ENCODE measurements at regions not wholly inside any gene's neighbourhood (a gene's known extent, or its start where the extent isn't known, plus 50 kb on each side); places are given as distances from the start of the nearest gene placed in this dataset.

GRCh38 chr5:85205430-85205829, 820.8 kb upstream of the EDIL3 start:
- no peak for DNase-seq
- WGBS, 5 donors, result 61 to 73% (median 65%) methylated on average over 1 of the region's 1 CpG
- no peaks in the 10 kb centered on the region for H3K27me3 ChIP-seq
- no peaks in the 10 kb centered on the region for H3K36me3 ChIP-seq
- no peak overlapping the region for H3K27ac ChIP-seq
- intact Hi-C loops (cut with DNase I; ENCODE audit: low total_unique reads), result no loop called here
- TF ChIP-seq EP300 (IDR thresholded peaks at IDR 0.05), result no peak
- no peak for TF ChIP-seq POLR2A (IDR thresholded peaks at IDR 0.05)
- no peak for TF ChIP-seq POLR2AphosphoS5 (IDR thresholded peaks at IDR 0.05)
- TF ChIP-seq CTCF (IDR thresholded peaks at IDR 0.05), result no peak
- no peaks in the 10 kb centered on the region for H3K4me1 ChIP-seq
- H3K9me3 ChIP-seq, result peaks cover 0 to 9% (median 4%) of the 10 kb centered on the region in 4 donors
- H3K4me3 ChIP-seq, result no peak overlapping the region

- Histone ChIP-seq H3K36me3 (no peaks in the 10 kb centered on the region), H3K27me3 (no peaks in the 10 kb centered on the region), H3K4me1 (no peaks in the 10 kb centered on the region), H3K4me3 (no peak overlapping the region), H3K27ac (no peak overlapping the region), H3K9me3 (no peaks in the 10 kb centered on the region)
- 79 to 96% (median 94%) methylated on average over 1 of the region's 1 CpG for WGBS, 5 donors
- no peak for DNase-seq
- no peak for TF ChIP-seq CTCF (IDR thresholded peaks at IDR 0.05)
- no peak for TF ChIP-seq POLR2AphosphoS5 (IDR thresholded peaks at IDR 0.05)
- no peak for TF ChIP-seq EP300 (IDR thresholded peaks at IDR 0.05)
- TF ChIP-seq POLR2A (IDR thresholded peaks at IDR 0.05), result no peak
- intact Hi-C loops (cut with DNase I; ENCODE audit: low total_unique reads), result no loop called here
Measured at GRCh38 chr5:85225388-85225787, 840.7 kb upstream of the EDIL3 start.

GRCh38 chr5:85249204-85249603, 864.5 kb upstream of the EDIL3 start:
- Histone ChIP-seq H3K27me3 (no peaks in the 10 kb centered on the region), H3K9me3 (peaks cover 4 to 30% (median 18%) of the 10 kb centered on the region in 4 donors), H3K4me1 (no peaks in the 10 kb centered on the region), H3K36me3 (no peaks in the 10 kb centered on the region), H3K27ac (no peak overlapping the region), H3K4me3 (no peak overlapping the region)
- no peak for TF ChIP-seq POLR2A (IDR thresholded peaks at IDR 0.05)
- no peak for TF ChIP-seq CTCF (IDR thresholded peaks at IDR 0.05)
- no peak for TF ChIP-seq POLR2AphosphoS5 (IDR thresholded peaks at IDR 0.05)
- whole genome bisulfite sequencing, 5 donors, result 77 to 84% (median 78%) methylated on average over 2 of the region's 2 CpGs
- no peak for DNase-seq
- intact Hi-C loops (cut with DNase I; ENCODE audit: low total_unique reads), result no loop called here

GRCh38 chr5:85263125-85263524, 878.4 kb upstream of the EDIL3 start:
- 72 to 79% (median 75%) methylated on average over 2 of the region's 2 CpGs for WGBS, 5 donors
- H3K36me3 ChIP-seq, result no peaks in the 10 kb centered on the region
- H3K27me3 ChIP-seq, result no peaks in the 10 kb centered on the region
- DNase-seq, result no peak
- H3K9me3 ChIP-seq, result no peaks in the 10 kb centered on the region
- H3K4me1 ChIP-seq, result no peaks in the 10 kb centered on the region
- intact Hi-C loops (cut with DNase I; ENCODE audit: low total_unique reads), result no loop called here
- TF ChIP-seq POLR2AphosphoS5 (IDR thresholded peaks at IDR 0.05), result no peak
- no peak for TF ChIP-seq CTCF (IDR thresholded peaks at IDR 0.05)
- TF ChIP-seq POLR2A (IDR thresholded peaks at IDR 0.05), result no peak
- no peak for TF ChIP-seq EP300 (IDR thresholded peaks at IDR 0.05)
- no peak overlapping the region for H3K27ac ChIP-seq
- no peak overlapping the region for H3K4me3 ChIP-seq

Data from stomach (tissue), 8 donors.